ENCODE measurements at regions not wholly inside any gene's neighbourhood (a gene's known extent, or its start where the extent isn't known, plus 50 kb on each side); places are given as distances from the start of the nearest gene placed in this dataset.

- no peak for DNase-seq (ENCODE audit: low read depth)
- H3K4me3 ChIP-seq (replicated peaks; ENCODE audit: low read depth, low read length), result no peak overlapping the region
- TF ChIP-seq, protein P1, sequence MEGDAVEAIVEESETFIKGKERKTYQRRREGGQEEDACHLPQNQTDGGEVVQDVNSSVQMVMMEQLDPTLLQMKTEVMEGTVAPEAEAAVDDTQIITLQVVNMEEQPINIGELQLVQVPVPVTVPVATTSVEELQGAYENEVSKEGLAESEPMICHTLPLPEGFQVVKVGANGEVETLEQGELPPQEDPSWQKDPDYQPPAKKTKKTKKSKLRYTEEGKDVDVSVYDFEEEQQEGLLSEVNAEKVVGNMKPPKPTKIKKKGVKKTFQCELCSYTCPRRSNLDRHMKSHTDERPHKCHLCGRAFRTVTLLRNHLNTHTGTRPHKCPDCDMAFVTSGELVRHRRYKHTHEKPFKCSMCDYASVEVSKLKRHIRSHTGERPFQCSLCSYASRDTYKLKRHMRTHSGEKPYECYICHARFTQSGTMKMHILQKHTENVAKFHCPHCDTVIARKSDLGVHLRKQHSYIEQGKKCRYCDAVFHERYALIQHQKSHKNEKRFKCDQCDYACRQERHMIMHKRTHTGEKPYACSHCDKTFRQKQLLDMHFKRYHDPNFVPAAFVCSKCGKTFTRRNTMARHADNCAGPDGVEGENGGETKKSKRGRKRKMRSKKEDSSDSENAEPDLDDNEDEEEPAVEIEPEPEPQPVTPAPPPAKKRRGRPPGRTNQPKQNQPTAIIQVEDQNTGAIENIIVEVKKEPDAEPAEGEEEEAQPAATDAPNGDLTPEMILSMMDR (IDR thresholded peaks at IDR 0.05; ENCODE audit: low read length, missing control alignments), result no peak
Observed at GRCh38 chr16:52386694-52387093, 160.2 kb downstream of the TOX3 start.

DNA sequence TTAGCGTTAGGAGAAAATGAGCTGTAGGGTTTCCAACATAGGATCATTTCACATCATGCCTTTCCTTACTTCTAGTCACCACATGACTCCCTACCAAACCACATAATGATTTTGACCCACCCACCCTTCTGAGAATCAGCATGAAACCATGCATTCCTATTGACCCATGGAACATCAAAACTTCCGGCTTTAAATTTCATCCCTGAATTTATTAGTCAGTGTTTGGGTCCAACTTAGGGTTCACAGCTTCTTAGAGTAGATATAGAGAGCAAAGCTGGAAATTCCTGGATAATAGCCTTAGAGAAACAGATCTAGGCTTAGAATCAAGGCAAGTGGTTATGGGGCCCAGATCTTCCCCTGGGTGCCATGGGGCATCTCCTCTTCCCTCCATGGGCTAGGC is 162.6 kb downstream of the TOX3 start:
- H3K4me3 ChIP-seq (replicated peaks; ENCODE audit: low read depth, low read length), result no peak overlapping the region
- TF ChIP-seq, protein P1 (IDR thresholded peaks at IDR 0.05; ENCODE audit: low read length, missing control alignments), result no peak
- DNase-seq (ENCODE audit: low read depth), result no peak

DNA sequence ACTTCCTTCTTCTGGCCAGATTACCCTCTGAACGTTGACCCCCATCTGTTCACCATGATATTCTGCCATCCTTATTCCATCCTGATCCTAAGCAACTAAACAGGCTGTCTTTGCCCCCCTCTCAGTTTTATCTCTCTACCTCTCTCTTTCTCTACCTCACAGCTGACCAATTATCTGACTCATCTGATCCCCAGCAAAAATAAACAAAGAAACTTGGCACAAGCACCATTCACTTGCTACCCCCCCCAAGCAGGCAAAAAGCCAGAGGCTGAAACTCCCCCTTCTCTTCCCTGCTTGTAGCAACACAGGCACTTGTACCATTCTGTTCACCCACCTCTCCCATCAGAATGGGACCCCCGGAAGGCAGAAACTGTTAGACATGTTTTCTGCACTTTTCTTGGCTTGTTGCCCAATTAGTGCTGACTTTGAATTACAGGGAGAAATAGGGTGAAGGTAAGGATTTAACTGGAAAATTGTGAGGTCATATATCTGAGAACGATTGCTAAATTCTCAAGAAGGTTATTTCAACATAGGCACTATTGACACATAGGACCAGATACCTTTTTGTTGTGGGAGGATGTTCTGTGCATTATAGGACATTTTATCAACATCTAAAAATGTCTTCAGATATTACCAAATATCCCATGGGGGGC is 163.2 kb downstream of the TOX3 start:
- TF ChIP-seq, protein P1 (IDR thresholded peaks at IDR 0.05; ENCODE audit: low read length, missing control alignments), result no peak
- H3K4me3 ChIP-seq (replicated peaks; ENCODE audit: low read depth, low read length), result no peak overlapping the region
- DNase-seq (ENCODE audit: low read depth), result no peak

DNA sequence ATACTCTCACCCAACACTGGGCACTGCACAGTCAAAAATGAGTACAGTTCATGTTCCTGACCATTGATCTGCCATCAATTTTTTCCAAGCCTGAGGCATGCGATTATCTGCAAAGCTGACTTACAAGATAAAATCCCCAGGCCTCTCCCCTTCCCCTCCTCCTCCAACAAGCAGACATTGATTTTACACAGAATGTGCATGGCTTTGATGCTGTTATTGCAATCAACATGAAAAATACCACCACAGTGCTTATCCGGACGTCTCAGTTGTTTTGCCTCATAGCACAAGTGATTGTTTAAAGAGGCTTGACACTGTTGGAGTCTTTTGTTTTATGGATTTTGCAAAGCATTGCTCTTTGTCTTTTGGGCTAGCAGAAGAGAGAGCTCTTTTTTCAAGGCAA is 163.8 kb downstream of the TOX3 start:
- H3K4me3 ChIP-seq (replicated peaks; ENCODE audit: low read depth, low read length), result no peak overlapping the region
- TF ChIP-seq, protein P1 (IDR thresholded peaks at IDR 0.05; ENCODE audit: low read length, missing control alignments), result no peak
- DNase-seq (ENCODE audit: low read depth), result no peak

- TF ChIP-seq, protein P1 (IDR thresholded peaks at IDR 0.05; ENCODE audit: low read length, missing control alignments), result no peak
- no peak for DNase-seq (ENCODE audit: low read depth)
- H3K4me3 ChIP-seq (replicated peaks; ENCODE audit: low read depth, low read length), result no peak overlapping the region
Observed at GRCh38 chr16:52379551-52379950, 167.4 kb downstream of the TOX3 start.

- no peak for DNase-seq (ENCODE audit: low read depth)
- H3K4me3 ChIP-seq (replicated peaks; ENCODE audit: low read depth, low read length), result no peak overlapping the region
- TF ChIP-seq, protein P1 (IDR thresholded peaks at IDR 0.05; ENCODE audit: low read length, missing control alignments), result no peak
Observed at GRCh38 chr16:52376676-52377280, 170.2 kb downstream of the TOX3 start.

GRCh38 chr16:52372313-52372712 is 174.6 kb downstream of the TOX3 start:
- TF ChIP-seq, protein P1 (IDR thresholded peaks at IDR 0.05; ENCODE audit: low read length, missing control alignments), result no peak
- no peak overlapping the region for H3K4me3 ChIP-seq (replicated peaks; ENCODE audit: low read depth, low read length)
- DNase-seq (ENCODE audit: low read depth), result no peak

Data from fibroblast of pulmonary artery (primary cell).